CD14-positive monocyte (primary cell): ENCODE measurements at regions not wholly inside any gene's neighbourhood (a gene's known extent, or its start where the extent isn't known, plus 50 kb on each side); places are given as distances from the start of the nearest gene placed in this dataset.

Source experiments
- DNase-seq, 3 donors: peaks; one replicate each; pipeline ENCODE4 v3.0.0-alpha.2; 2011 to 2022
- H2AFZ ChIP-seq: 2 replicates; pipeline ENCODE4 v1.6.0; 2012; ENCODE audit warnings: mild to moderate bottlenecking, low read depth, low read length, inconsistent platforms; ENCODE audit not compliant: insufficient read depth, poor library complexity, severe bottlenecking
- H3K27ac ChIP-seq, 2 donors: 1 replicate in 1 of 2; 2 replicates in 1 of 2; pipeline ENCODE4 v1.5.1; 2012 to 2013; ENCODE audit warnings: low read length in 2 of 2, control low read depth in 1 of 2, inconsistent platforms in 1 of 2, low read depth in 1 of 2, mild to moderate bottlenecking in 1 of 2
- H3K27me3 ChIP-seq, 2 donors: one replicate each; pipeline versions ENCODE4 v1.6.0 to v1.6.1; 2011 to 2013; ENCODE audit warnings: low read length in 2 of 2; ENCODE audit not compliant: control insufficient read depth in 2 of 2, insufficient read depth in 2 of 2
- H3K36me3 ChIP-seq, 2 donors: replicated peaks in 1 of 2; 1 replicate in 1 of 2; 2 replicates in 1 of 2; pipeline versions ENCODE4 v1.5.1 to v1.6.1; 2012 to 2013; ENCODE audit warnings: low read length in 2 of 2, control low read depth in 1 of 2, inconsistent platforms in 1 of 2, mild to moderate bottlenecking in 1 of 2; ENCODE audit not compliant: insufficient read depth in 2 of 2, control insufficient read depth in 1 of 2
- H3K4me1 ChIP-seq, 2 donors: 1 replicate in 1 of 2; 2 replicates in 1 of 2; pipeline versions ENCODE4 v1.5.1 to v1.6.1; 2012 to 2013; ENCODE audit warnings: low read length in 2 of 2, control low read depth in 1 of 2, inconsistent platforms in 1 of 2, mild to moderate bottlenecking in 1 of 2, moderate library complexity in 1 of 2; ENCODE audit not compliant: insufficient read depth in 2 of 2, control insufficient read depth in 1 of 2
- H3K4me2 ChIP-seq: replicated peaks from 2 replicates; pipeline ENCODE3; 2012; ENCODE audit warnings: low read length, moderate library complexity, mild to moderate bottlenecking; ENCODE audit not compliant: poor library complexity, severe bottlenecking; ENCODE audit errors: extremely low read depth
- H3K4me3 ChIP-seq, 3 experiments: fragments of 200-600 bp in 1 of 3; sonication (generic) in 1 of 3; replicated peaks in 1 of 3; 1 replicate in 2 of 3; 2 replicates in 1 of 3; pipeline ENCODE4 v1.5.1; 2011 to 2013; ENCODE audit warnings: low read length in 3 of 3, mild to moderate bottlenecking in 3 of 3, control low read depth in 2 of 3, low read depth in 2 of 3, inconsistent platforms in 1 of 3, moderate library complexity in 1 of 3
- H3K79me2 ChIP-seq: 2 replicates; pipeline ENCODE4 v1.6.0; 2012; ENCODE audit warnings: mild to moderate bottlenecking, control low read depth, inconsistent platforms, low read length, moderate library complexity; ENCODE audit not compliant: insufficient read depth
- H3K9ac ChIP-seq: 2 replicates; pipeline ENCODE4 v1.6.0; 2017; ENCODE audit warnings: low read length, mild to moderate bottlenecking; ENCODE audit not compliant: insufficient read depth, poor library complexity, severe bottlenecking
- H3K9me3 ChIP-seq, 2 donors: replicated peaks in 1 of 2; 1 replicate in 1 of 2; 2 replicates in 1 of 2; pipeline versions ENCODE4 v1.5.1 to v1.6.1; 2012 to 2013; ENCODE audit warnings: low read length in 2 of 2, control low read depth in 1 of 2; ENCODE audit not compliant: control insufficient read depth in 1 of 2, insufficient read depth in 1 of 2
- H4K20me1 ChIP-seq: 2 replicates; pipeline ENCODE4 v1.6.0; 2012; ENCODE audit warnings: mild to moderate bottlenecking, low read length, control low read depth, moderate library complexity; ENCODE audit not compliant: insufficient read depth
- H3K27ac Mint-ChIP-seq, 7 donors: one replicate each; pipeline ENCODE4 v1.8.0; 2020; ENCODE audit warnings: mild to moderate bottlenecking in 7 of 7, mixed read lengths in 7 of 7, moderate library complexity in 6 of 7, inconsistent platforms in 2 of 7
- H3K27me3 Mint-ChIP-seq, 3 donors: one replicate each; pipeline ENCODE4 v1.8.0; 2021 to 2022; ENCODE audit warnings: low read depth in 3 of 3, mild to moderate bottlenecking in 3 of 3, mixed read lengths in 3 of 3, moderate library complexity in 3 of 3, inconsistent platforms in 1 of 3
- H3K36me3 Mint-ChIP-seq, 2 donors: one replicate each; pipeline ENCODE4 v1.8.0; 2020; ENCODE audit warnings: mixed read lengths in 2 of 2, inconsistent platforms in 1 of 2, mild to moderate bottlenecking in 1 of 2
- H3K4me1 Mint-ChIP-seq: one replicate; pipeline ENCODE4 v1.8.0; 2020; ENCODE audit warnings: mild to moderate bottlenecking, mixed read lengths
- H3K4me3 Mint-ChIP-seq, 2 donors: one replicate each; pipeline ENCODE4 v1.8.0; 2020; ENCODE audit warnings: mild to moderate bottlenecking in 2 of 2, mixed read lengths in 2 of 2, moderate library complexity in 1 of 2
- H3K9me3 Mint-ChIP-seq, 7 donors: one replicate each; pipeline ENCODE4 v1.8.0; 2020 to 2022; ENCODE audit warnings: mixed read lengths in 7 of 7, mild to moderate bottlenecking in 6 of 7, moderate library complexity in 6 of 7, inconsistent platforms in 2 of 7
- WGBS: methylation state at CpG from one replicate; pipeline ENCODE4 v1.1.5; 2013; ENCODE audit warnings: missing lambda C conversion rate; ENCODE audit not compliant: insufficient coverage; 5-methylcytosine and 5-hydroxymethylcytosine counted together
- intact Hi-C, 2 donors: fragments of 100-400 bp; cut with micrococcal nuclease; formaldehyde crosslinking; loops; one replicate each; pipeline versions ENCODE4 v1.15.0 to v1.15.1; 2023
- TF ChIP-seq, protein P1 (sequence below): fragments of 200-600 bp; IDR thresholded peaks from one replicate; pipeline ENCODE4 v1.8.0; 2022; ENCODE audit warnings: antibody characterized with exemption, mild to moderate bottlenecking

DNA sequence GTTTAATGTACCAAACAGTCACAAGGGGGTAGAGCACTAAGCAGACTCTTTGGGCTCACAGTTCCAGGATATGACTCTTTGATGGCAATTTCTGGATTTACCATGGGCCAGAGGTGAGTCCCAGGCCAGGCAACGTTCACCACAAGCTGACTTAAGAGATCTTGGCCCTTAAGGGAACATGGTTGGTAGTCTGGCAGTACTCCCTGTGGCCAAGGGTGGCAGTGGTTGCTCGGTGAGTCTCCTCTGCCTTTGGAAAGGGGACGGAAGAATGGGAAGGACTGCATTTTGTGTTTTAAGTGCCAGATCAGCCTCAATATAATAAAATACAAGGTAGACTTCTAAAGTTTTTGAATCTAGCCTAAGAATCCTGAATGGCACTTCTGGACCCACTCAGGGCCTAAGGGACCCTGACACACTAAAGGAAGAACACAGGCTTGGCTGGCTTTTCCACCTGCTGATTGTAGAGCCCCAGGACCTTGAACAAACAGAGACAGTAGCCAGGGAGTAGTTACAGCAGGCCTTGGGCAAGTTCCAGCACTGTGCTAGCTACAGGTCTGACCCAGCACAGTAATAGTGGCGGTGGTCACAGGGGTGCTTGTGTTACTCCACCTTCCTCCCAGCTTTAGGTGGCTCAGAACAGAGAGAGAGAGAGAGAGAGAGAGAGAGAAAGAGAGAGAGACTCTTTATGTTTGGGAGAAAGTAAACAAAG, 730.7 kb upstream of the ALCAM start:
- Histone ChIP-seq H3K27ac (no peak overlapping the region), H3K27me3 (no peaks in the 10 kb centered on the region), H3K4me2 (no peak overlapping the region), H4K20me1 (no peaks in the 10 kb centered on the region), H2AFZ (no peak overlapping the region), H3K4me3 (no peak overlapping the region), H3K4me1 (no peaks in the 10 kb centered on the region), H3K9ac (no peak overlapping the region), H3K9me3 (peaks cover 7 to 11% of the 10 kb centered on the region in 2 donors), H3K79me2 (no peaks in the 10 kb centered on the region), H3K36me3 (no peaks in the 10 kb centered on the region)
- peaks cover 0 to 2% (median 1%) of the 10 kb centered on the region in 3 donors for H3K27me3 Mint-ChIP-seq
- H3K27ac Mint-ChIP-seq: no peak overlapping the region
- H3K4me3 Mint-ChIP-seq: no peak overlapping the region
- intact Hi-C loops: no loop called here
- TF ChIP-seq, protein P1, sequence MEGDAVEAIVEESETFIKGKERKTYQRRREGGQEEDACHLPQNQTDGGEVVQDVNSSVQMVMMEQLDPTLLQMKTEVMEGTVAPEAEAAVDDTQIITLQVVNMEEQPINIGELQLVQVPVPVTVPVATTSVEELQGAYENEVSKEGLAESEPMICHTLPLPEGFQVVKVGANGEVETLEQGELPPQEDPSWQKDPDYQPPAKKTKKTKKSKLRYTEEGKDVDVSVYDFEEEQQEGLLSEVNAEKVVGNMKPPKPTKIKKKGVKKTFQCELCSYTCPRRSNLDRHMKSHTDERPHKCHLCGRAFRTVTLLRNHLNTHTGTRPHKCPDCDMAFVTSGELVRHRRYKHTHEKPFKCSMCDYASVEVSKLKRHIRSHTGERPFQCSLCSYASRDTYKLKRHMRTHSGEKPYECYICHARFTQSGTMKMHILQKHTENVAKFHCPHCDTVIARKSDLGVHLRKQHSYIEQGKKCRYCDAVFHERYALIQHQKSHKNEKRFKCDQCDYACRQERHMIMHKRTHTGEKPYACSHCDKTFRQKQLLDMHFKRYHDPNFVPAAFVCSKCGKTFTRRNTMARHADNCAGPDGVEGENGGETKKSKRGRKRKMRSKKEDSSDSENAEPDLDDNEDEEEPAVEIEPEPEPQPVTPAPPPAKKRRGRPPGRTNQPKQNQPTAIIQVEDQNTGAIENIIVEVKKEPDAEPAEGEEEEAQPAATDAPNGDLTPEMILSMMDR: no peak
- DNase-seq: no peak
- no peaks in the 10 kb centered on the region for H3K4me1 Mint-ChIP-seq
- no peaks in the 10 kb centered on the region for H3K36me3 Mint-ChIP-seq
- WGBS: 80% methylated on average over 1 of the region's 4 CpGs
- H3K9me3 Mint-ChIP-seq: peaks cover 6 to 21% (median 13%) of the 10 kb centered on the region in 7 donors

DNA sequence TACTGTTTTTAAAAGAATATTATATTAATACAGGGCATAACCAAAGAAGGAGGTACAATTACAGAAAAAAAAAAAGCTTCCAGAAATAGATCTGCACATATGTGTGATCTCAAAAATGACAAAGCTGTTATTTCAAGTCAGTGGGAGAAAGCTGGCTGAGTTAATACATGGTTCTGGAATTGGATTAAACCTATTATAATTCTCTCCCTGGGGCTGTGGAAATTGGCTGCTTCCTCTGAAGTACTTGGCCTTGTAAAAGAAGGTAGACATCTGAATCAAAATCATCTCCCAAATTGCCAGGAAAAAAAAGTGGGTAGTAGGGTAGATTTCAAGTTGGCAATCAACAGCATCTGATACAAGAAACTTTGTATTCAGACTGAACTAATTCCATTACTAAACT, 723.9 kb upstream of the ALCAM start:
- H3K36me3 ChIP-seq: no peaks in the 10 kb centered on the region
- Mint-ChIP-seq H3K27ac (no peak overlapping the region), H3K4me1 (no peaks in the 10 kb centered on the region), H3K9me3 (peaks cover 0 to 7% (median 1%) of the 10 kb centered on the region in 7 donors), H3K4me3 (no peak overlapping the region), H3K36me3 (no peaks in the 10 kb centered on the region), H3K27me3 (peaks cover 0 to 2% (median 1%) of the 10 kb centered on the region in 3 donors)
- intact Hi-C loops: no loop called here
- H3K27me3 ChIP-seq: no peaks in the 10 kb centered on the region
- no peaks in the 10 kb centered on the region for H3K9me3 ChIP-seq
- H3K4me2 ChIP-seq: no peak overlapping the region
- no peak for DNase-seq
- no peak overlapping the region for H3K4me3 ChIP-seq
- no peaks in the 10 kb centered on the region for H3K79me2 ChIP-seq
- no peak overlapping the region for H3K27ac ChIP-seq
- no peaks in the 10 kb centered on the region for H4K20me1 ChIP-seq
- TF ChIP-seq, protein P1: no peak
- no peak overlapping the region for H2AFZ ChIP-seq
- no peak overlapping the region for H3K9ac ChIP-seq
- no peaks in the 10 kb centered on the region for H3K4me1 ChIP-seq
